Activated CD8-positive, alpha-beta memory T cell treated with anti-CD3 and anti-CD28 coated beads for 24 hours (primary cell): ENCODE measurements at regions not wholly inside any gene's neighbourhood (a gene's known extent, or its start where the extent isn't known, plus 50 kb on each side); places are given as distances from the start of the nearest gene placed in this dataset.
"Not testable (repeated sequence)": the region's sequence is repeated elsewhere in the genome, so short reads cannot be mapped to it uniquely, and the experiment has no call there.

ENCODE experiments used
- DNase-seq: peaks from one replicate; pipeline ENCODE4 v3.0.0-alpha.2; 2020

DNA sequence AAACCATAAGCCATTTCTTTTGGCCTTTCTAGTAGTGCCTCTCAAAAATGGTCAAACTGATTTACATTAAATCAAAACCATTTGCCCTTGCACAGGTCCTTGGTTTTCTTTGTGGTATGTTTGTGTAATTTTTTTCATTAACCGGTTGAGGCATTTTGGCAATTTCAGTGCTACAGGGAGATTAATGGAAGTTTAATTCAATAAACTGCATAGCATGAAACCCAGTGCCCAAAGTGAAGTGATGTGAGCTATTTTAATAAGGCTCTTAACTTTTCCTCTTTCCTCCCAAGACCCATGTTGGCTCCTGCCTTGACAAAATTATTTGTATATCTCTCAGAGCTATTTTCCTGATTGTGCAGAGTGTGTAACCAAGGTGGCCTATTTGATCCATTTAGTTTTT lies 326.2 kb upstream of the SEMA6A start:
- no peak for DNase-seq

DNA sequence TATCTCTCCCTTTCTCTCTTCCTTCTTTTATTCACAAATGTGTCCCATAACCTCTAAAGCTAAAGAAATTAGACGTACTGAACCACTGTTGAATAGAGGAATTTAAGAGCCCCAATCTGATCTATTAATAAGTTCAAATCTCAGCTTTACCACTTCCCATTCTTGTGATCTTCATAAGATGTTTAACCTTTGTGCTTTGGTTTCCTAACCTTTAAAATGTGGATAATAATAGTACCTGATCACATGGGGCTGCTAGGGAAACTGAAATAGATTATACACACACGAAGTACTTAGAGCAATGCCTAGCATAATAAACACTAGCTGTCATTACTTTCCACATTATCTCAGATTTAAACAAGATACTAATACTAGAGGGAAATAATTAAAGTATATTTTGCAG lies 324.3 kb upstream of the SEMA6A start:
- no peak for DNase-seq

DNA sequence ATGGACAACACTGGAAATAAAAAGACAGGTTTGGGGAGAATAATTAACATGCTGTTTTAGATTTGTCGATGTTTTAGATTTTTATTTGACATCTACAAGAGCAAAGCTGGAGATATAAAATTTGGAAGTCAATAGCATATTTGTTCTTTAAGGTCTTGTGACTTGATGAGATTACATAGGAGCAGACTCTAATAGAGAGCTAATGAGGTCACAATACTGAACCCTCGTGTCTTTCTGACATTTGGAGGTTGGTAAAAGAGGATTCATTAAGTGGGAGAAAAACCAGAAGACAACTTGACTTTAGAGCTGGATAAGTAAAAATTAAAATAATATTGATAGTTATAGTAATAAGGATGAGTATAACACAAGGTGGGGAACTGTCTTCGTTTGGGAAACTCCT lies 322.7 kb upstream of the SEMA6A start:
- no peak for DNase-seq

- no peak for DNase-seq
These were observed 321.4 kb upstream of the SEMA6A start for GRCh38 chr5:116896001-116896400.

DNA sequence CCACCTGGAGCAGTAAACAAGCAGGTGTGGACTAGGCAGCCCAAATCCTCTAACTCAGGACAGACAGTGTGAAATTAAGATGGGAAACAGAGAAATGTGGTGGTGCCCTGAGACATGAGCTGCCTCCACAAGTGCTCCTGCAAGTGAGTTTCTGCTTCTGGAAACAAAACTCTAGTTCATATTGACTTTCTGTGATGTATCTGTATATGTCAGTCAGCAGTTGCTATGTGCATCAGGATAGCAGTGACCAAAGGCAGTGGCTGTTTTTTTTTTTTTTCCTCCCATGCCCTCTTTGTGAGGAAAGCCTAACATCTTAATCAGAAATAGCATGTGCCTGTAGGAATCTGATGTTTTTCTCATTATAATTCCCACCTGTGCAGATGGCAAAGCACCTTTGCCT lies 318.4 kb upstream of the SEMA6A start:
- no peak for DNase-seq

GRCh38 chr5:116887104-116887503 lies 312.5 kb upstream of the SEMA6A start:
- DNase-seq = no peak

- DNase-seq = no peak
These were observed 311.2 kb upstream of the SEMA6A start for GRCh38 chr5:116885825-116886224.

GRCh38 chr5:116883875-116884274 lies 309.3 kb upstream of the SEMA6A start:
- no peak for DNase-seq

- DNase-seq = no peak
These were observed 307.4 kb upstream of the SEMA6A start for GRCh38 chr5:116881921-116882531.

DNA sequence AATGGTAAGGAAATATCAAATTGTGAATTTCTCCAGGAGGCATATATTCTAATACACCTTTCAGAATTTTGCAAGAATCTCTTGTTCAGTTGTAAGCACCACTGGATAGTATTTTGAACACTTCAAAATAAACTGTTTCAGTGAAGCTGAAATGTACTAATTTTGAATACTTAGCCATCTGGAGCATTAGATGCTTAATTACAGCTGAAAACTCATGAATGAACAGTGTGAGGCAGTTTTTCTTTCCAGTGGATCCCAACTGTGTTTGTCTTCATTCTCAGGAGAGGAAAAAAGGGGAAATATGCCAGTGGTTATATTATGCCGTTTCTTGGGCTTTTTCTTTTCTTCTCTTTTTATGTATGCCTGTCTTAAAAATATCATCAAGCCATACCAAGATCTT lies 306.0 kb upstream of the SEMA6A start:
- DNase-seq = no peak

GRCh38 chr5:116880150-116880549 lies 305.5 kb upstream of the SEMA6A start:
- DNase-seq = no peak

DNA sequence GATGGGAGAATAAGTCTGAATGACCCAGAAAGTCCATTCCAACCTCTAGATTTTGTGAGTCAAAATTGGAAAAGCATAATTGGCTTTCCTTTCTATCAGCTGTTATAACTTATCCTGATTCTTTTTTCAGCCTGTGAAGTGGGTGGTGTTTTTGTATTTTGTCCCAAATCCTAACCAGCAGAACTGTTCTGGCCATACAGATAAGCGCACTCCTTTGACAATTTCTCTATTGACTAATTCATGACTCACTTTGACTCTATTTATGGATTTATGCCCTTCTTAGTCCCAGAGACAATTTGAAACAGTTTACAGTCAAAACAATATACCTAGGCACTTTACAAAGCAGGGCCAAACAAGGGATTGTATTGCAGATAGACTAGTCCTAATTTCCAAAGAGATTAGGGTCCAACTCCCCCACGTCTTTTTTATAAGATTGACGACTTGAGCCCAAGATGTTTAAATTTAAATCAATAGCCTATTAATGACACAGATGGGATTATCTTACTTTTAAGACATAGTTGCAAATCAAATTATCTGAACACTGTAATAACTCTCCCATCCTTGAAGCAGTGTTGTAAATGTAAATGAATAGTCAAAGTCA lies 301.7 kb upstream of the SEMA6A start:
- no peak for DNase-seq

DNA sequence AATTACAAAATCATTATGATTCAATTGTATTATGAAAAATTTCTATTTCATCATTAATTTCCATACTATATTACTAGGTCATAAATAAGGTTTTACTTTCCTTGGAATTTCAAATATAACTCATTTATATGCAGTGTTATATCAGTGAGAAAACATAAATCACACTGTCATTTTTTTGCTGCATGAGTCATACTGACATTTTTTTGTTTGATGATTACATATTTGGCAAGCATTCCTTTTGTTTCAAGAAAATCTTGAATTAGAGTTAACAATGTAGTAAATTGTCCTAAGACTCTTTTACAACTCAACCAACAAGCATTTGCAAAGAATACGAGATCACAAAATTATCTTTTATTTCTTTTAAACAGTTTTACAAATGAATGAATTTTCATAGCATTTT lies 298.4 kb upstream of the SEMA6A start:
- DNase-seq = no peak

DNA sequence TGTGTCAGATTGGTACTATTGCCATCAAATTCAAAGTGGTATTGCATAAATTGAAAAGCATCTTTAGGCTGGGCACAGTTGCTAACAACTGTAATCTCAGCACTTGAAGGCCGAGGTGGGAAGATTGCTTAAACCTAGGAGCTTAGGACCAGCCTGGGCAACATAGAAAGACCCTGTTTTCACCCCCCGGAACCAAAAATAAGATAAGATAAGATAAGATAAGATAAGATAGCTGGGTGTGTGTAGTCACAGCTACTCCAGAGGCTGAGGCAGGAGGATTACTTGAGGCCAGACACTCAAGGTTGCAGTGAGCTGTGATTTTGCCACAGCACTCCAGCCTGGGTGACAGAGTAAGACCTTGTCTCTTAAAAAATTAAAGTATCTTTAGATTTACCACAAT lies 297.9 kb upstream of the SEMA6A start:
- no peak for DNase-seq

DNA sequence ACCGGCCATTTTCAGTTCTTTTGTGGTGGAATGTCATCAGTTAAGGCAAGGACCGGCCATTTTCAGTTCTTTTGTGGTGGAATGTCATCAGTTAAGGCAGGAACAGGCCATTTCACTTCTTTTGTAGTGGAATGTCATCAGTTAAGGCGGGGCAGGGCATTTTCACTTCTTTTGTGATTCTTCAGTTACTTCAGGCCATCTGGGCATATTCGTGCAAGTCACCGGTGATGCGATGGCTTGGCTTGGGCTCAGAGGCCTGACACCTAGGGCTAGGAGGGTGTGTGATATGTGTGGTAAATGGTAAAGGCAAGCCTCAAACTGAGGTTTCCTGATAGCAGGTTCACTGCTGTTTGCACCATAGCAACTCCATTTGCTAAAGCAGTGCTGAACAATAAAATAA lies 293.2 kb upstream of the SEMA6A start:
- not testable (repeated sequence) for DNase-seq

- DNase-seq = no peak
These were observed 291.0 kb upstream of the SEMA6A start for GRCh38 chr5:116865651-116866050.

DNA sequence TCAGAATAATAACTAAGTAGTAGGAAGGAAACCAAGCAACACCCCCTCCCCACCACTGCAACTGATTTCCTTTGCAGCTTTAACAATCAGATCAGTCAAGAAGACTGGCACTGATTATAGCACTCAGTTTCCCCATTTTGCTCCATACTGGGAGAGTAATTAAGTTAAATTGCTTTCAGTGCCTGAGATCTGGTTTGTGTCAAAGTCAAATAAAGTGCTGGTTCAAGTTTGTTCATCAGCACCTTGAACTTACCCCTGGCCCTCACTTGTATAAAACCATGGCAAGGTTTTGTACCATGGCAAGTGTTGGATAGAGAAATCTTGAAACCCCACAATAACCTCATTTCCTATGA lies 290.2 kb upstream of the SEMA6A start:
- no peak for DNase-seq

GRCh38 chr5:116864157-116864837 lies 289.7 kb upstream of the SEMA6A start:
- no peak for DNase-seq

- no peak for DNase-seq
These were observed 288.2 kb upstream of the SEMA6A start for GRCh38 chr5:116862632-116863455.

DNA sequence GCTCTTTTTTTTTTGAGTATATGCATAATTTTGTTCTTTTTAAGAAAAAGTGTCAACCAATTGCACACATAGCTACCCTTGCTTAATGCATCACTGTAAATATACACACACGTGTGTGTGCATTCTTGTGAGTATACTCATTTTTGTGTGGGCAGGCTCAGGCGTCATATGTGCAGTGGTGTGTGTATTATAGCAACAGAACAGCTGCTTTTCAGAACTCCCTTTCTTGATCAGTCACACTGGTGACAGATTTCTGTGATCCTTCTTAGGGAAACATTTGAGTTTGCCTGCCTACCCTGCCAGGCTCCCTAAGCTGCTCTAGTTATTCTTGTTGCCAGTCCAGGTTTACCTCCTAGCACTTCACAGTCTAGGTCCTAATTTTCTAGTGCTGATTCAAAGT lies 287.0 kb upstream of the SEMA6A start:
- DNase-seq = no peak

DNA sequence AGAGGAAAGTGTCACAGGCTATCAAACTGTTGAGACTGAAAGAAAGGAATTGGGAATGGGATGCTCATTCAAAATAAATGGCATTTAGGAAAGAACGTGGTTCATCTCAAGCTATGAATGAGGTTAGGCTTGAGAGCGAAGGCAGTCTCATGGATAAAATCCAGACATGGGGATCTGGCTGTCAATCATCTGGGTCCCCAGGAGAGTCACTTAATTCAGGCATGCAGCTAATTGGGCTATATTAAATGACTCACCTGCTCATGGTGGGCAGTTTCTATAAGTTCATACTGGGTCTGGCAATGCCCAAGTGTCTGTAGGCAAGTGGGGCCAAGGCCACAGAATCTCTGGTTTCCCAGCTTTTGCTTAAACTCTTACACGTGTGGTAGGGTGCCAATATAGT lies 286.5 kb upstream of the SEMA6A start:
- no peak for DNase-seq

- DNase-seq = no peak
These were observed 285.2 kb upstream of the SEMA6A start for GRCh38 chr5:116859666-116860320.

DNA sequence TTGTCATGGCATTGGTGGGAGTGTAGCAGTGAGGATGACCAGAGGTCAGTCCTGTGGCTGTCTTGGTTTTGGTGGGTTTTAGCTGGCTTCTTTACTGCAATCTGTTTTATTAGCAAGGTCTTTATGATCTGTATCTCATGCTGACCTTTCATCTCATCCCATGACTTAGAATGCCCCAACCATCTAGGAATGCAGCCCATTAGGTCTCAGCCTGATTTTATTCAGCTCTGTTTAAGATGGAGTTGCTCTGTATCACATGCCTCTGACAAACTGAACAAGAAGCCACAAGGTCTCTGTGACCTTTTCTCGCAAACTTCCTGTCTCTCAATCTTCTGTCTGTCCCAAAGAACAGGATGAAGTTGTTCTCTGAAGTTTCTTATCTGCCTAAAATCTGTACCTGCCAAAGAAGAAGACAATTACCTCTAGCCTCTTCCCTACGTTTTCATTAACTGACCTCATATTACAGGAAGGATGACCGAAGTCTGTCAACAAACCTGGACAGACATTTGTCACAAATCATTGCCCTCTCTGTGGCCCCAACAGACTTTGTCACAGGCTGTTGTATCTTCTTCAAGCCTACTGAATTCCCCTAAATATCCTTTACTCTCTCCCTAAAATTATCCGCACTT lies 284.2 kb upstream of the SEMA6A start:
- no peak for DNase-seq
